ENCODE measurements at regions not wholly inside any gene's neighbourhood (a gene's known extent, or its start where the extent isn't known, plus 50 kb on each side); places are given as distances from the start of the nearest gene placed in this dataset.

- Mint-ChIP-seq H3K36me3 (peaks cover under 1% of the 10 kb centered on the region), H3K4me1 (no peaks in the 10 kb centered on the region), H3K9me3 (peaks cover 2% of the 10 kb centered on the region), H3K27ac (no peak overlapping the region), H3K4me3 (no peak overlapping the region), H3K27me3 (peaks cover 11% of the 10 kb centered on the region)
- no peak for ATAC-seq
Measured at GRCh38 chr2:168300460-168300859, 53.1 kb upstream of the STK39 start.

DNA sequence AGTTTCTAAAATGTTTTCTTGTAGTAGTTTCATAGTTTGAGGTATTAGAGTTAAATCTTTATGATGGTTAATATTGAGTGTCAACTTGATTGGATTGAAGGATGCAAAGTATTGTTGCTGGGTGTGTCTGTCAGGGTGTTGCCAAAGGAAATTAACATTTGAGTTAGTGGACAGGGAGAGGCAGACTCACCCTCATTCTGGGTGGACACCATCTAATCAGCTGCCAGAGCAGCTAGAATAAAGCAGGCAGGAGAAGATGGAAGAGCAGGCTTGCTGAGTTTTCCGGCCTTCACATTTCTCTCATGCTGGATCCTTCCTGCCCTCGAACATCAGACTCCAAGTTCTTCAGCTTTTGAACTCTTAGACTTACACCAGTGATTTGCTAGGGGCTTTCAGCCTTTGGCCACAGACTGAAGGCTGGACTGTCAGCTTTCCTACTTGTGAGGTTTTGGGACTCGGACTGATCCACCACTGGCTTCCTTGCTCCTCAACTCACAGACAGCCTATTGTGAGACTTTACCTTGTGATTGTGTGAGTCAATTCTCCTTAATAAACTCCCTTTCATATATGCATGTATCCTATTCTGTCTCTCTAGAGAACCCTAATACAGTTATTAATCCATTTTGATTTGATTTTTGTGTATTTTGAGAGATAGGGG, 56.8 kb upstream of the STK39 start:
- H3K36me3 Mint-ChIP-seq, result peaks cover 16% of the 10 kb centered on the region
- H3K27me3 Mint-ChIP-seq, result peaks cover 26% of the 10 kb centered on the region
- ATAC-seq, result no peak
- no peak overlapping the region for H3K4me3 Mint-ChIP-seq
- H3K27ac Mint-ChIP-seq, result no peak overlapping the region
- H3K9me3 Mint-ChIP-seq, result peaks cover 21% of the 10 kb centered on the region
- no peaks in the 10 kb centered on the region for H3K4me1 Mint-ChIP-seq

DNA sequence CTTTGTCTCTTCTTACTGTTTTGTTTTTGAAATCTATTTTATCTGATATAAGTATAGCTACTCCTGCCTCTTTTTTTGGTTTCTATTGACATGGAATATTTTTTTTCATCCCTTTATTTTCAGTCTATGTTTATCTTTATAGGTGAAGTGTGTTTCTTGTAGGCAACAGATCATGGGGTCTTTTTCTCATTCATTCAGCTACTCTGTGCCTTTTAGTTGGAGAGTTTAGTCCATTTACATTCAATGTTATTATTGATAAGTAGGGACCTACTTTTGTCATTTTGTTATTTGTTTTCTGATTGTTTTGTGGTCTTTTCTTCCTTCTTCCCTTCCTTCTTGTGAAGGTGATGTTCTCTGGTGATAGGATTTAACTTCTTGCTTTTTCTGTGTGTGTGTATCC, 60.0 kb upstream of the STK39 start:
- Mint-ChIP-seq H3K27ac (no peak overlapping the region), H3K4me3 (no peak overlapping the region), H3K4me1 (no peaks in the 10 kb centered on the region), H3K36me3 (peaks cover 16% of the 10 kb centered on the region), H3K9me3 (peaks cover 21% of the 10 kb centered on the region), H3K27me3 (peaks cover 17% of the 10 kb centered on the region)
- ATAC-seq, result no peak

DNA sequence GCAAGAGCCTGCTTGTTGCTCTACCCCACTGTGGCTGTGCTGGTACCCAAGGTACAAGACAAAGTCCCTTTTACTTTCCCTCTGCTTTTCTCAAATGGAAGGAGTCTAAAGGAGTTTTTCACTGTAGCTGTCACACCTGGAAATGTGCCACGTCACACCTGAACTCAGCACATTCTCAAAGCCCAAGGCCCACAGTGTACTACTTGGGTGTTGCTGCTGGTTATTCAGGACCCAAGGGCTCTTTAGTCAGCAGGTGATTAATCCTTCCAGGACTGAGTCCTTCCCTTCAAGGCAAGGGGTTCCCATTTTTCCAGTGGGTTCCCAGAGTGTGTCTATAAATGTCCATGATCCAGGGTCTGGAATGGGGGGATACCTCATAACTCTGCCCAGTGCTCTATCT, 63.2 kb upstream of the STK39 start:
- Mint-ChIP-seq H3K27me3 (peaks cover 14% of the 10 kb centered on the region), H3K27ac (no peak overlapping the region), H3K4me1 (no peaks in the 10 kb centered on the region), H3K4me3 (no peak overlapping the region), H3K36me3 (peaks cover 14% of the 10 kb centered on the region), H3K9me3 (peaks cover 18% of the 10 kb centered on the region)
- ATAC-seq, result no peak

DNA sequence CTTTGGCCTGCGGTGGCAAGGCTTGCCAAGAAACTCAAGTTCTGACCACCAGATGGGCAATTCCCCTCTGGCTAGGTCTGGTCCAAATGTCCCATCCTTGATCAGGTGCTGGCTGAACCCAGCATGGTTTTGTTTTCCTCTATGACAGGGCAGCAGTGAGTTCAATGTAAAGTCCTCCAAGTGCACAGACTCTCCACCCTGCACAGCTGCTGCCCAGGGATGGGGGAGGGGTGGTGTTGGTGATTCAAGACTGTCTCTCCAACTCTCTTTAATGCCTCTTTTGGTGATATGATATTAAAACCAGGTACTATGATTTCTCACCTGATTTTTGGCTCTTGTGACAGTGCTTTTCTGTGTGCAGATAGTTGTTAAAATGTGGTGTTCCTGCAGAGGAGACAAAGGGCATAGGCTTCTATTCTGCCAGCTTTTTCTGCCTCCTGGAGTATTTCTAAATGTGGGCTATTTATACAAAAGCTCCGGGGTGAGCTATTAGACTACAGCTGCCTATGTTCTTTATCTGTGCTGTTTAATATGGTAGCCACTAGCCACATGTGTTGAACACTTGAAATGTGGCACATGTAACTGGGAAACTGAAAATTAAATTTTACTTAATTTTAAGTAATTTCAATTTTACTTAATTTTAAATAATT, 64.0 kb upstream of the STK39 start:
- no peak overlapping the region for H3K27ac Mint-ChIP-seq
- ATAC-seq, result no peak
- no peak overlapping the region for H3K4me3 Mint-ChIP-seq
- H3K9me3 Mint-ChIP-seq, result peaks cover 10% of the 10 kb centered on the region
- no peaks in the 10 kb centered on the region for H3K4me1 Mint-ChIP-seq
- peaks cover 6% of the 10 kb centered on the region for H3K36me3 Mint-ChIP-seq
- H3K27me3 Mint-ChIP-seq, result peaks cover 6% of the 10 kb centered on the region

DNA sequence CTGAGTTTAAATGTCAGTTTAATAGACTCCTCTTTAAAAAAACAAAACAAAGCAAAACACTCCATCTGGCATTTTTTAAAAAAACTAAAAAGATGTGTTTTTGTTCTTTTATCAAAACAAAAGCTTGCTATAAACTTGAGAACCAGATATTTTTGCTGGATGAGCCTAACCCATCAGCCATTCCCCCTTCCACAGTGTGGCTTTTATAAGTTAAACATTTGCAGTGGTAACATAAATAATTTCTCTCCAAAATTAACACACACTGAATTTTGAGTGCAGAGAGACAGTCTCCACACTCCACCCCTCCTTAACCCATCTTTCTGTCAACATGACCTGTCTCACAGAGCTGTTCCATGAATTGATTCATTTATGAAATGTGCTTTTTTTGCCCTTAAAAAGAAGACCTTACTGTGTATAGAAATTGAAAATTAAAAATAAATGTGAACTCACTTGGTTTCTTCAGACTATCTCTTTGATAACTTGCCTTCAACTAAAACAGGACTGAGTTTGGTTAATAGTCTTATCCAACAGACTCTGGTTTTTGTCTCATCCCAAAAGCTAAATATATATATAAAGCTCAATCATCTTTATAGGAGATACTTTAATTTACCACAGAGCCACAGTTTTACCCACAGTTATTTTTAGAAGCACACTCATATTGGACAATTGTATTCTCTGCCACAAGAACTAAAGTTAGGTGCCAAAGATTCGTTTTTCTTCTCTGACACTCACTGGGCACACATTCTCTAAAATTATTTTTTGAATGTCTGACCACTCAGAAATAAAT, 64.8 kb upstream of the STK39 start:
- H3K4me1 Mint-ChIP-seq, result no peaks in the 10 kb centered on the region
- H3K27ac Mint-ChIP-seq, result no peak overlapping the region
- ATAC-seq, result no peak
- H3K9me3 Mint-ChIP-seq, result peaks cover 5% of the 10 kb centered on the region
- no peak overlapping the region for H3K4me3 Mint-ChIP-seq
- no peaks in the 10 kb centered on the region for H3K27me3 Mint-ChIP-seq
- H3K36me3 Mint-ChIP-seq, result peaks cover 4% of the 10 kb centered on the region

DNA sequence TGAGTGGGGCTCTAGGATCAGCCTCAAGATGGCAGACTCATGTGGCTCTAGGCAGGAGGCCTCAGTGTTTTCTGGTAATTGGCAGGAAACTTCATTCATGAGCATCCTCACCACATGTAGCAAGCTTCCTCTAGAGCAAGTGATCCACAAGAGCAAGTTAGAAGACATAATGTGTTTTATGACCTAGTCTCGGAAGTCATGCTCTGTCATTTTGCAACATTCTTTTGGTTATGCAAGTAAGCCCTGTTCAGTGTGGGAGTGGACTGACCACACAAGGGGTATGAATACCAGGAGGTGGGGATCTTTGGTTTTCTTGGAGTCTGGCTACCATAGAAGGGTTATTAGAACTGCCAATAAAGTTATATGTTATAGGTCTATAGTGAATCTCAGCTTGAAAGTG, 66.8 kb upstream of the STK39 start:
- no peak for ATAC-seq
- Mint-ChIP-seq H3K36me3 (no peaks in the 10 kb centered on the region), H3K9me3 (no peaks in the 10 kb centered on the region), H3K4me1 (no peaks in the 10 kb centered on the region), H3K27ac (no peak overlapping the region), H3K4me3 (no peak overlapping the region), H3K27me3 (no peaks in the 10 kb centered on the region)

GRCh38 chr2:168315331-168316072, 68.1 kb upstream of the STK39 start:
- Mint-ChIP-seq H3K27me3 (no peaks in the 10 kb centered on the region), H3K9me3 (no peaks in the 10 kb centered on the region), H3K4me3 (no peak overlapping the region), H3K36me3 (no peaks in the 10 kb centered on the region), H3K4me1 (no peaks in the 10 kb centered on the region), H3K27ac (no peak overlapping the region)
- ATAC-seq, result peak; percentile 10

GRCh38 chr2:168316073-168316440, 68.7 kb upstream of the STK39 start:
- no peak overlapping the region for H3K4me3 Mint-ChIP-seq
- H3K27me3 Mint-ChIP-seq, result no peaks in the 10 kb centered on the region
- no peak overlapping the region for H3K27ac Mint-ChIP-seq
- no peaks in the 10 kb centered on the region for H3K9me3 Mint-ChIP-seq
- no peaks in the 10 kb centered on the region for H3K4me1 Mint-ChIP-seq
- no peak for ATAC-seq
- no peaks in the 10 kb centered on the region for H3K36me3 Mint-ChIP-seq

- no peak for ATAC-seq
- Mint-ChIP-seq H3K27ac (no peak overlapping the region), H3K9me3 (no peaks in the 10 kb centered on the region), H3K27me3 (peaks cover 1% of the 10 kb centered on the region), H3K36me3 (no peaks in the 10 kb centered on the region), H3K4me3 (no peak overlapping the region), H3K4me1 (no peaks in the 10 kb centered on the region)
Measured at GRCh38 chr2:168317282-168317681, 69.9 kb upstream of the STK39 start.

DNA sequence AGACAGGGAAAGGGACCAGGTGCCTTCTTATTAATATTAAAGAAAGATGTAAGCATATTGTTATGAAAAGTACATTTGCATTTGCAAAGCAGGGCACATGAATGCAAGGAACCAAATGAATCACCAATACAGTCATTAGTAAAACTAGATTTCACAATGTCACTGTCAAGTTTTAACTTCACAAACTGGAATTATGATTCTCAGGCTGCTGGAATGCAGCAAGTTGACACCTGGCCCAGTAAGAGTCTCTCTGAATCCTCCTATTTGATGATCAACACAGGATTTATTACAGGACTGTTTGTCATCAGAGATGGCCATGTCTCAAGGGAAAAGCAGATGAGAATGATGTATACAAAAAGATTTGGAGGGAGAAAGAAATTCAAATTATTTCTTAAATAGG, 72.9 kb upstream of the STK39 start:
- ATAC-seq, result no peak
- Mint-ChIP-seq H3K9me3 (no peaks in the 10 kb centered on the region), H3K27ac (no peak overlapping the region), H3K4me3 (no peak overlapping the region), H3K36me3 (no peaks in the 10 kb centered on the region), H3K27me3 (peaks cover 31% of the 10 kb centered on the region), H3K4me1 (no peaks in the 10 kb centered on the region)

- Mint-ChIP-seq H3K27me3 (peaks cover 34% of the 10 kb centered on the region), H3K4me1 (no peaks in the 10 kb centered on the region), H3K9me3 (no peaks in the 10 kb centered on the region), H3K36me3 (no peaks in the 10 kb centered on the region), H3K27ac (no peak overlapping the region), H3K4me3 (no peak overlapping the region)
- ATAC-seq, result no peak
Measured at GRCh38 chr2:168322325-168323007, 75.1 kb upstream of the STK39 start.

- ATAC-seq, result no peak
- H3K27ac Mint-ChIP-seq, result no peak overlapping the region
Measured at GRCh38 chr2:168323529-168324021, 76.2 kb upstream of the STK39 start.

DNA sequence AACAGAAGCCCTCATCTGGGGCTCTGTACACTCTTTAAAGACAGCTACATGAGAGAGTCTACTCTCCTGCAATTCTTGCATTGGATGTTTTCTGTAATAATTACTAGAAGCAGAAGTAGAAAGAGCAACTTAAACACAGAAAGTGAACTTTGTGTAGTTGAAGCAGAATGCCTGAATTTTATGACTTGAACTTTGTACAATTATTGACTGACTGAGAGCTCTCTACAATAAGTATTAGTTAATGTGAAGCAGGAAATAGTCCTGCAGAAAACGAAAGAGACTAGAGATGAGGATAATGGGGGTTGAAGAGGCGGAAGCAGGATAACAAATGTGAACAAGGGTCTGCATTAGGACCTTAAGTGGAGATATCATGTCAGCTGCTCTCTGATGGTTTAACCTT, 79.2 kb upstream of the STK39 start:
- H3K27ac Mint-ChIP-seq, result no peak overlapping the region
- H3K36me3 Mint-ChIP-seq, result peaks cover 12% of the 10 kb centered on the region
- H3K4me1 Mint-ChIP-seq, result no peaks in the 10 kb centered on the region
- peaks cover 34% of the 10 kb centered on the region for H3K27me3 Mint-ChIP-seq
- ATAC-seq, result no peak
- H3K9me3 Mint-ChIP-seq, result peaks cover 15% of the 10 kb centered on the region
- H3K4me3 Mint-ChIP-seq, result no peak overlapping the region

More at GRCh38 chr2:168323529-168324021, 76.2 kb upstream of the STK39 start:
- H3K4me3 Mint-ChIP-seq, result no peak overlapping the region
- H3K36me3 Mint-ChIP-seq, result no peaks in the 10 kb centered on the region
- H3K4me1 Mint-ChIP-seq, result no peaks in the 10 kb centered on the region
- H3K9me3 Mint-ChIP-seq, result no peaks in the 10 kb centered on the region
- peaks cover 34% of the 10 kb centered on the region for H3K27me3 Mint-ChIP-seq

DNA sequence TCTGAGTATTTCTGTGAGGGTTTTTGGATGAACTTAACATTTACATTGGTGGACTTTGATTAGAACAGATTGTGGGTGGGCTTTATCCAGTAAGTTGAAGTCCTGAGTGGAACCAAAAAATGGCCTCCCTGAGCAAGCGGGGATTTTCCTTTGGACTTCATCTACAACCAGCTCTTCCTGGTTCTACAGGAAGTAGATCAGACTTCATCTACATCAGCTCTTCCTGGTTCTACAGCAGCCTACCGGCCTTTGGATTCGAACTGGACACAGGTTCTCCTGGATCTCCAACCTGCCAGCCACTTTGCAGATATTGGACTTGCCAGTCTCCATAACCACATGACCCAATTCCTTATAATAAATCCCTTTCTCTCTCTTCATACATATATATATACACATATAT, 79.9 kb upstream of the STK39 start:
- Mint-ChIP-seq H3K27me3 (peaks cover 33% of the 10 kb centered on the region), H3K27ac (no peak overlapping the region), H3K4me3 (no peak overlapping the region), H3K9me3 (peaks cover 15% of the 10 kb centered on the region), H3K4me1 (no peaks in the 10 kb centered on the region), H3K36me3 (peaks cover 12% of the 10 kb centered on the region)
- ATAC-seq, result no peak
